Endodermal cell (in vitro differentiated cells): ENCODE measurements at regions not wholly inside any gene's neighbourhood (a gene's known extent, or its start where the extent isn't known, plus 50 kb on each side); places are given as distances from the start of the nearest gene placed in this dataset.

Experiments
- DNase-seq: peaks from one replicate; pipeline ENCODE4 v3.0.0-alpha.2; 2017
- H3K27ac ChIP-seq: 2 replicates; pipeline ENCODE4 v1.5.1; 2013; ENCODE audit warnings: mild to moderate bottlenecking, low read depth, low read length, moderate library complexity
- H3K27me3 ChIP-seq: 2 replicates; pipeline ENCODE4 v1.6.1; 2013; ENCODE audit warnings: mild to moderate bottlenecking, low read length, moderate library complexity; ENCODE audit not compliant: insufficient read depth, control insufficient read depth, poor library complexity, severe bottlenecking
- H3K36me3 ChIP-seq: 2 replicates; pipeline ENCODE4 v1.7.0; 2013; ENCODE audit warnings: mild to moderate bottlenecking, low read length, moderate library complexity; ENCODE audit not compliant: control insufficient read depth, insufficient read depth
- H3K4me1 ChIP-seq: one replicate; pipeline ENCODE4 v1.7.0; 2013; ENCODE audit warnings: low read length; ENCODE audit not compliant: control insufficient read depth, insufficient read depth
- H3K4me3 ChIP-seq: 2 replicates; pipeline ENCODE4 v1.5.1; 2013; ENCODE audit warnings: mild to moderate bottlenecking, low read length, moderate library complexity
- H3K9ac ChIP-seq: 2 replicates; pipeline ENCODE4 v1.6.1; 2013; ENCODE audit warnings: mild to moderate bottlenecking, low read length, moderate library complexity; ENCODE audit not compliant: poor library complexity, severe bottlenecking; ENCODE audit errors: extremely low read depth
- H3K9me3 ChIP-seq: 2 replicates; pipeline ENCODE4 v1.6.1; 2013; ENCODE audit warnings: mild to moderate bottlenecking, low read length, moderate library complexity; ENCODE audit not compliant: control insufficient read depth
- H3K27ac Mint-ChIP-seq: 2 replicates; pipeline ENCODE4 v1.8.0; 2020; ENCODE audit warnings: mixed read lengths
- H3K27me3 Mint-ChIP-seq: 2 replicates; pipeline ENCODE4 v1.8.0; 2021; ENCODE audit warnings: mild to moderate bottlenecking, mixed read lengths; ENCODE audit not compliant: insufficient read depth
- H3K36me3 Mint-ChIP-seq: 2 replicates; pipeline ENCODE4 v1.8.0; 2020; ENCODE audit warnings: low read depth, mixed read lengths
- H3K4me1 Mint-ChIP-seq: 2 replicates; pipeline ENCODE4 v1.8.0; 2020; ENCODE audit warnings: mixed read lengths
- H3K4me3 Mint-ChIP-seq: 2 replicates; pipeline ENCODE4 v1.8.0; 2020; ENCODE audit warnings: mild to moderate bottlenecking, moderate library complexity, mixed read lengths
- H3K9me3 Mint-ChIP-seq: 2 replicates; pipeline ENCODE4 v1.8.0; 2020; ENCODE audit warnings: mild to moderate bottlenecking, mixed read lengths
- WGBS, 2 experiments: methylation state at CpG; one replicate each; pipeline versions ENCODE4 v1.1.5 to v1.1.7; 2013; ENCODE audit warnings: missing lambda C conversion rate in 2 of 2, mixed read lengths in 1 of 2; ENCODE audit not compliant: insufficient coverage in 1 of 2, insufficient read length in 1 of 2; 5-methylcytosine and 5-hydroxymethylcytosine counted together
- TF ChIP-seq, protein P1 (sequence below): fragments of 200-600 bp; sonication (generic); conservative IDR thresholded peaks from 2 replicates; pipeline ENCODE4 v1.5.0; 2021; ENCODE audit warnings: antibody characterized with exemption, mild to moderate bottlenecking

DNA sequence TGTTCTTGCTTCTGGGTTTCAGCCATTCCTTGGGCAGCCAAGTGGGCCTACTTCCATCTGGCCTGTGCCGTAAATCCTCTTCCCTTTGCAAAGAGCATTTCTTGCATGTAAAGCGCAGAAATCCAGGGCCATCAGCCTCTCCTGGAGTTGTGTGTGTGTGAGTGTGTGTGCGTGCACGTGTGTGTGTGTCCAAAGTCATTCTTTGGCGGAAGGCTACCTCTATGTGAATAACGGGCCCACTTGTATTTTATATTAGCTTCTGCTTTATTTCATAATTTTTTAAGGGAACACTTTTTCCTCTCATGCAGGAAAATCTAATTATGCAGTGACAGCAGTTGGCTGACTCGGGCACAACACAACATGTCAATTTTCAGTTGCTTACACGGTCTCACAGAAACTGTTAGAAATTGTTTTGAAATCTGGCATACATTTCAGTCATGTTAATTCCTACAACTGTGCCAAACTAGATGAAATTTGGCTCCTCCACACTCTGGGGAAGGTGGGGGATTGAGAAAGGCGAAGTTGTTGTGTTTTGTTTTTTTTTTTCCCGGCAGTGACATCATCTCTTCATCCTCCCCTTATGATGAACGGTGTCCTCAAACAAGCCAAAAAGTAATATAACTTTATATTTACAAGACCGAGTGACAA lies 223.7 kb upstream of the TSHZ2 start:
- Mint-ChIP-seq H3K36me3 (no peaks in the 10 kb centered on the region), H3K27ac (no peak overlapping the region), H3K27me3 (no peaks in the 10 kb centered on the region), H3K4me3 (no peak overlapping the region), H3K4me1 (peaks cover 8% of the 10 kb centered on the region), H3K9me3 (no peaks in the 10 kb centered on the region)
- TF ChIP-seq, protein P1, sequence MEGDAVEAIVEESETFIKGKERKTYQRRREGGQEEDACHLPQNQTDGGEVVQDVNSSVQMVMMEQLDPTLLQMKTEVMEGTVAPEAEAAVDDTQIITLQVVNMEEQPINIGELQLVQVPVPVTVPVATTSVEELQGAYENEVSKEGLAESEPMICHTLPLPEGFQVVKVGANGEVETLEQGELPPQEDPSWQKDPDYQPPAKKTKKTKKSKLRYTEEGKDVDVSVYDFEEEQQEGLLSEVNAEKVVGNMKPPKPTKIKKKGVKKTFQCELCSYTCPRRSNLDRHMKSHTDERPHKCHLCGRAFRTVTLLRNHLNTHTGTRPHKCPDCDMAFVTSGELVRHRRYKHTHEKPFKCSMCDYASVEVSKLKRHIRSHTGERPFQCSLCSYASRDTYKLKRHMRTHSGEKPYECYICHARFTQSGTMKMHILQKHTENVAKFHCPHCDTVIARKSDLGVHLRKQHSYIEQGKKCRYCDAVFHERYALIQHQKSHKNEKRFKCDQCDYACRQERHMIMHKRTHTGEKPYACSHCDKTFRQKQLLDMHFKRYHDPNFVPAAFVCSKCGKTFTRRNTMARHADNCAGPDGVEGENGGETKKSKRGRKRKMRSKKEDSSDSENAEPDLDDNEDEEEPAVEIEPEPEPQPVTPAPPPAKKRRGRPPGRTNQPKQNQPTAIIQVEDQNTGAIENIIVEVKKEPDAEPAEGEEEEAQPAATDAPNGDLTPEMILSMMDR, result no peak
- Histone ChIP-seq H3K4me1 (peaks cover 3% of the 10 kb centered on the region), H3K36me3 (no peaks in the 10 kb centered on the region), H3K9ac (no peak overlapping the region), H3K27me3 (peaks cover 13% of the 10 kb centered on the region), H3K9me3 (no peaks in the 10 kb centered on the region), H3K27ac (no peak overlapping the region), H3K4me3 (no peak overlapping the region)
- 84 to 90% methylated on average over 2 to 10 of the region's 12 CpGs for WGBS, 2 experiments
- no peak for DNase-seq

DNA sequence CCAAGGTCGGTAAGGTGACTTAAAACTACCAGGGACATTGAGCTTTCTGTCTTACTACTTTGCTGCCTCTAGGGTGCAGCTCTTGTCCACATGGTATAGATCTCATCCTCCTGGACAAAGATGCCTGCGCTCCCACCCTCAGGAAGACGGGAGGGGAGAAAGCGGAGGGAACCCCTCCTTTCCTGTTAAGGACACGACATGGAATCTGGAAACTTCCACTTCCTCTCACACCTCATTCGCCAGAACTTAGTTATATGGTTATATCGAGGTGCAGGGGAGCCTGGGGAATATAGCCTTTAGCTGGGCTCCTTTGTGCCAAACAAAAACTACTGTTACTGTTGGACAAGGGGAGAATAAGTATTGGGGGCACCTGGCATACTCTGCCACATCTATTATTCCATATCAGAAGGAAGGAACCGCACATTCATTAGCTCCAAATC lies 224.3 kb upstream of the TSHZ2 start:
- WGBS, 2 experiments, result 84 to 88% methylated on average over 3 to 6 of the region's 8 CpGs
- no peaks in the 10 kb centered on the region for H3K36me3 ChIP-seq
- peak; percentile 53 for DNase-seq
- no peaks in the 10 kb centered on the region for H3K36me3 Mint-ChIP-seq
- H3K9ac ChIP-seq, result no peak overlapping the region
- H3K4me3 ChIP-seq, result no peak overlapping the region
- no peak overlapping the region for H3K27ac Mint-ChIP-seq
- H3K9me3 Mint-ChIP-seq, result no peaks in the 10 kb centered on the region
- peaks cover 13% of the 10 kb centered on the region for H3K27me3 ChIP-seq
- H3K4me3 Mint-ChIP-seq, result no peak overlapping the region
- TF ChIP-seq, protein P1, result peak; percentile 71
- H3K27me3 Mint-ChIP-seq, result no peaks in the 10 kb centered on the region
- H3K4me1 ChIP-seq, result peaks cover 3% of the 10 kb centered on the region
- H3K27ac ChIP-seq, result no peak overlapping the region
- H3K4me1 Mint-ChIP-seq, result peaks cover 8% of the 10 kb centered on the region
- H3K9me3 ChIP-seq, result no peaks in the 10 kb centered on the region

DNA sequence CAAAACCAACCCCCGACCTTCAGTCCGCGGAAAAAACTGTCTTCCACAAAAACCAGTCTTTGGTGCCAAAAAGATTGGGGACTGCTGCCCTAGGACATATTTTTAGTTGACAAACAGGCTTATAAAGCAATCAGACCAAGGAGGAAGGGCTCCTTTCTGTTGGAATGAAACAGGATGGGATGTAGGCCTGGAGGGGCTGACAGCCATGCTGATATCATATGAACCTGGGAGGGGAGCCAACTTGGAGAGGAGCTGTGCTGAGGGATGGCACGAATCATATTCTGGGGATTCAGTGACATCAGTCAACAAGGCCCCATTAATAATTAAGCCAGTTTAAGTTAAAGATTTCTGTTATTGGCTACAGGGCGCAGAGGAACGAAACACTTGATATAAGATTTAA lies 225.4 kb upstream of the TSHZ2 start:
- Mint-ChIP-seq H3K4me3 (no peak overlapping the region), H3K27me3 (no peaks in the 10 kb centered on the region), H3K27ac (no peak overlapping the region), H3K4me1 (peaks cover 8% of the 10 kb centered on the region), H3K9me3 (no peaks in the 10 kb centered on the region), H3K36me3 (no peaks in the 10 kb centered on the region)
- WGBS, 2 experiments, result 82 to 83% methylated on average over 4 of the region's 6 CpGs
- Histone ChIP-seq H3K4me3 (no peak overlapping the region), H3K9me3 (no peaks in the 10 kb centered on the region), H3K9ac (no peak overlapping the region), H3K36me3 (no peaks in the 10 kb centered on the region), H3K27ac (no peak overlapping the region), H3K27me3 (peaks cover 13% of the 10 kb centered on the region), H3K4me1 (peaks cover 3% of the 10 kb centered on the region)
- TF ChIP-seq, protein P1, result no peak
- no peak for DNase-seq
